CD14-positive monocyte (primary cell): ENCODE measurements at regions not wholly inside any gene's neighbourhood (a gene's known extent, or its start where the extent isn't known, plus 50 kb on each side); places are given as distances from the start of the nearest gene placed in this dataset.

Source experiments
- DNase-seq, 3 donors: peaks; one replicate each; pipeline ENCODE4 v3.0.0-alpha.2; 2011 to 2022
- H2AFZ ChIP-seq: 2 replicates; pipeline ENCODE4 v1.6.0; 2012; ENCODE audit warnings: mild to moderate bottlenecking, low read depth, low read length, inconsistent platforms; ENCODE audit not compliant: insufficient read depth, poor library complexity, severe bottlenecking
- H3K27ac ChIP-seq, 2 donors: 1 replicate in 1 of 2; 2 replicates in 1 of 2; pipeline ENCODE4 v1.5.1; 2012 to 2013; ENCODE audit warnings: low read length in 2 of 2, control low read depth in 1 of 2, inconsistent platforms in 1 of 2, low read depth in 1 of 2, mild to moderate bottlenecking in 1 of 2
- H3K27me3 ChIP-seq, 2 donors: one replicate each; pipeline versions ENCODE4 v1.6.0 to v1.6.1; 2011 to 2013; ENCODE audit warnings: low read length in 2 of 2; ENCODE audit not compliant: control insufficient read depth in 2 of 2, insufficient read depth in 2 of 2
- H3K36me3 ChIP-seq, 2 donors: replicated peaks in 1 of 2; 1 replicate in 1 of 2; 2 replicates in 1 of 2; pipeline versions ENCODE4 v1.5.1 to v1.6.1; 2012 to 2013; ENCODE audit warnings: low read length in 2 of 2, control low read depth in 1 of 2, inconsistent platforms in 1 of 2, mild to moderate bottlenecking in 1 of 2; ENCODE audit not compliant: insufficient read depth in 2 of 2, control insufficient read depth in 1 of 2
- H3K4me1 ChIP-seq, 2 donors: 1 replicate in 1 of 2; 2 replicates in 1 of 2; pipeline versions ENCODE4 v1.5.1 to v1.6.1; 2012 to 2013; ENCODE audit warnings: low read length in 2 of 2, control low read depth in 1 of 2, inconsistent platforms in 1 of 2, mild to moderate bottlenecking in 1 of 2, moderate library complexity in 1 of 2; ENCODE audit not compliant: insufficient read depth in 2 of 2, control insufficient read depth in 1 of 2
- H3K4me2 ChIP-seq: replicated peaks from 2 replicates; pipeline ENCODE3; 2012; ENCODE audit warnings: low read length, moderate library complexity, mild to moderate bottlenecking; ENCODE audit not compliant: poor library complexity, severe bottlenecking; ENCODE audit errors: extremely low read depth
- H3K4me3 ChIP-seq, 3 experiments: fragments of 200-600 bp in 1 of 3; sonication (generic) in 1 of 3; replicated peaks in 1 of 3; 1 replicate in 2 of 3; 2 replicates in 1 of 3; pipeline ENCODE4 v1.5.1; 2011 to 2013; ENCODE audit warnings: low read length in 3 of 3, mild to moderate bottlenecking in 3 of 3, control low read depth in 2 of 3, low read depth in 2 of 3, inconsistent platforms in 1 of 3, moderate library complexity in 1 of 3
- H3K79me2 ChIP-seq: 2 replicates; pipeline ENCODE4 v1.6.0; 2012; ENCODE audit warnings: mild to moderate bottlenecking, control low read depth, inconsistent platforms, low read length, moderate library complexity; ENCODE audit not compliant: insufficient read depth
- H3K9ac ChIP-seq: 2 replicates; pipeline ENCODE4 v1.6.0; 2017; ENCODE audit warnings: low read length, mild to moderate bottlenecking; ENCODE audit not compliant: insufficient read depth, poor library complexity, severe bottlenecking
- H3K9me3 ChIP-seq, 2 donors: replicated peaks in 1 of 2; 1 replicate in 1 of 2; 2 replicates in 1 of 2; pipeline versions ENCODE4 v1.5.1 to v1.6.1; 2012 to 2013; ENCODE audit warnings: low read length in 2 of 2, control low read depth in 1 of 2; ENCODE audit not compliant: control insufficient read depth in 1 of 2, insufficient read depth in 1 of 2
- H4K20me1 ChIP-seq: 2 replicates; pipeline ENCODE4 v1.6.0; 2012; ENCODE audit warnings: mild to moderate bottlenecking, low read length, control low read depth, moderate library complexity; ENCODE audit not compliant: insufficient read depth
- H3K27ac Mint-ChIP-seq, 7 donors: one replicate each; pipeline ENCODE4 v1.8.0; 2020; ENCODE audit warnings: mild to moderate bottlenecking in 7 of 7, mixed read lengths in 7 of 7, moderate library complexity in 6 of 7, inconsistent platforms in 2 of 7
- H3K27me3 Mint-ChIP-seq, 3 donors: one replicate each; pipeline ENCODE4 v1.8.0; 2021 to 2022; ENCODE audit warnings: low read depth in 3 of 3, mild to moderate bottlenecking in 3 of 3, mixed read lengths in 3 of 3, moderate library complexity in 3 of 3, inconsistent platforms in 1 of 3
- H3K36me3 Mint-ChIP-seq, 2 donors: one replicate each; pipeline ENCODE4 v1.8.0; 2020; ENCODE audit warnings: mixed read lengths in 2 of 2, inconsistent platforms in 1 of 2, mild to moderate bottlenecking in 1 of 2
- H3K4me1 Mint-ChIP-seq: one replicate; pipeline ENCODE4 v1.8.0; 2020; ENCODE audit warnings: mild to moderate bottlenecking, mixed read lengths
- H3K4me3 Mint-ChIP-seq, 2 donors: one replicate each; pipeline ENCODE4 v1.8.0; 2020; ENCODE audit warnings: mild to moderate bottlenecking in 2 of 2, mixed read lengths in 2 of 2, moderate library complexity in 1 of 2
- H3K9me3 Mint-ChIP-seq, 7 donors: one replicate each; pipeline ENCODE4 v1.8.0; 2020 to 2022; ENCODE audit warnings: mixed read lengths in 7 of 7, mild to moderate bottlenecking in 6 of 7, moderate library complexity in 6 of 7, inconsistent platforms in 2 of 7
- CTCF ChIP-seq: fragments of 200-600 bp; IDR thresholded peaks from one replicate; pipeline ENCODE4 v1.8.0; 2022; ENCODE audit warnings: antibody characterized with exemption, mild to moderate bottlenecking
- WGBS: methylation state at CpG from one replicate; pipeline ENCODE4 v1.1.5; 2013; ENCODE audit warnings: missing lambda C conversion rate; ENCODE audit not compliant: insufficient coverage; 5-methylcytosine and 5-hydroxymethylcytosine counted together
- intact Hi-C, 2 donors: fragments of 100-400 bp; cut with micrococcal nuclease; formaldehyde crosslinking; loops; one replicate each; pipeline versions ENCODE4 v1.15.0 to v1.15.1; 2023

GRCh38 chrX:3962511-3963311 lies 249.3 kb upstream of the PRKX start:
- WGBS = 21% methylated on average over 2 of the region's 13 CpGs
- H3K27me3 Mint-ChIP-seq = peaks cover 2 to 14% (median 8%) of the 10 kb centered on the region in 3 donors
- H3K4me2 ChIP-seq = no peak overlapping the region
- TF ChIP-seq CTCF = peak; percentile 52
- no peak overlapping the region for H3K27ac Mint-ChIP-seq
- H3K4me1 Mint-ChIP-seq = peaks cover 5% of the 10 kb centered on the region
- peaks cover 0 to 3% (median 0%) of the 10 kb centered on the region in 7 donors for H3K9me3 Mint-ChIP-seq
- no peaks in the 10 kb centered on the region for H3K36me3 ChIP-seq
- no peak overlapping the region for H3K9ac ChIP-seq
- no peaks in the 10 kb centered on the region for H3K79me2 ChIP-seq
- intact Hi-C loops = no loop called here
- no peak overlapping the region for H3K4me3 ChIP-seq
- H4K20me1 ChIP-seq = no peaks in the 10 kb centered on the region
- no peaks in the 10 kb centered on the region for H3K27me3 ChIP-seq
- H3K4me3 Mint-ChIP-seq = no peak overlapping the region
- no peaks in the 10 kb centered on the region for H3K9me3 ChIP-seq
- H2AFZ ChIP-seq = no peak overlapping the region
- no peaks in the 10 kb centered on the region for H3K36me3 Mint-ChIP-seq
- no peak overlapping the region for H3K27ac ChIP-seq
- no peaks in the 10 kb centered on the region for H3K4me1 ChIP-seq
- DNase-seq = no peak

- Mint-ChIP-seq H3K36me3 (no peaks in the 10 kb centered on the region), H3K9me3 (peaks cover 0 to 3% (median 0%) of the 10 kb centered on the region in 7 donors), H3K4me3 (no peak overlapping the region), H3K27me3 (peaks cover 2 to 17% (median 8%) of the 10 kb centered on the region in 3 donors), H3K27ac (no peak overlapping the region), H3K4me1 (peaks cover 5% of the 10 kb centered on the region)
- Histone ChIP-seq H3K36me3 (no peaks in the 10 kb centered on the region), H3K27ac (no peak overlapping the region), H2AFZ (no peak overlapping the region), H3K9me3 (no peaks in the 10 kb centered on the region), H3K4me2 (no peak overlapping the region), H4K20me1 (no peaks in the 10 kb centered on the region), H3K4me3 (no peak overlapping the region), H3K9ac (no peak overlapping the region), H3K4me1 (no peaks in the 10 kb centered on the region), H3K79me2 (no peaks in the 10 kb centered on the region), H3K27me3 (no peaks in the 10 kb centered on the region)
- no peak for TF ChIP-seq CTCF
- no peak for DNase-seq
- intact Hi-C loops = no loop called here
Measured at GRCh38 chrX:3960952-3961351, 247.5 kb upstream of the PRKX start.
